CD4-positive, CD25-positive, alpha-beta regulatory T cell (primary cell): ENCODE measurements at regions not wholly inside any gene's neighbourhood (a gene's known extent, or its start where the extent isn't known, plus 50 kb on each side); places are given as distances from the start of the nearest gene placed in this dataset.
"Not testable (repeated sequence)": the region's sequence is repeated elsewhere in the genome, so short reads cannot be mapped to it uniquely, and the experiment has no call there.

Experiments used
- ATAC-seq, 2 donors: fragments of 150-1000 bp; cut with Tn5 transposase; one replicate each; pipeline ENCODE4 v1.10.0; 2021; ENCODE audit warnings: low read depth in 2 of 2, moderate number of reproducible peaks in 2 of 2, moderate library complexity in 1 of 2
- DNase-seq, 3 donors: peaks; one replicate each; pipeline versions ENCODE4 v3.0.0 to v3.0.0-alpha.2; 2012 to 2022; ENCODE audit warnings: mixed read lengths in 1 of 3
- H3K27ac ChIP-seq: one replicate; pipeline ENCODE4 v1.7.0; 2013; ENCODE audit warnings: mild to moderate bottlenecking, low read length; ENCODE audit not compliant: insufficient read depth, poor library complexity, severe bottlenecking
- H3K27me3 ChIP-seq: one replicate; pipeline ENCODE4 v1.7.0; 2013; ENCODE audit warnings: low read length; ENCODE audit not compliant: control insufficient read depth, insufficient read depth
- H3K36me3 ChIP-seq: one replicate; pipeline ENCODE4 v1.7.0; 2013; ENCODE audit warnings: mild to moderate bottlenecking, low read length, moderate library complexity; ENCODE audit not compliant: control insufficient read depth, insufficient read depth
- H3K4me1 ChIP-seq: 2 replicates; pipeline ENCODE4 v1.7.0; 2013; ENCODE audit warnings: mild to moderate bottlenecking, low read length; ENCODE audit not compliant: insufficient read depth, control insufficient read depth, poor library complexity, severe bottlenecking
- H3K4me3 ChIP-seq: one replicate; pipeline ENCODE4 v1.7.0; 2013; ENCODE audit warnings: low read depth, mild to moderate bottlenecking, low read length, moderate library complexity
- H3K9me3 ChIP-seq, 2 experiments: 1 replicate in 1 of 2; 2 replicates in 1 of 2; pipeline ENCODE4 v1.7.0; 2013; ENCODE audit warnings: low read length in 2 of 2, mild to moderate bottlenecking in 1 of 2, moderate library complexity in 1 of 2; ENCODE audit not compliant: control insufficient read depth in 2 of 2
- H3K27ac Mint-ChIP-seq, 3 donors: one replicate each; pipeline ENCODE4 v1.8.0; 2020 to 2022; ENCODE audit warnings: mild to moderate bottlenecking in 3 of 3, mixed read lengths in 3 of 3, moderate library complexity in 2 of 3
- H3K27me3 Mint-ChIP-seq: one replicate; pipeline ENCODE4 v1.8.0; 2022; ENCODE audit warnings: mild to moderate bottlenecking, mixed read lengths
- H3K36me3 Mint-ChIP-seq: one replicate; pipeline ENCODE4 v1.8.0; 2020; ENCODE audit warnings: mixed read lengths
- H3K4me1 Mint-ChIP-seq, 4 donors: one replicate each; pipeline ENCODE4 v1.8.0; 2020 to 2022; ENCODE audit warnings: mixed read lengths in 4 of 4, mild to moderate bottlenecking in 1 of 4
- H3K4me3 Mint-ChIP-seq, 4 donors: one replicate each; pipeline ENCODE4 v1.8.0; 2020 to 2022; ENCODE audit warnings: mild to moderate bottlenecking in 4 of 4, mixed read lengths in 4 of 4, moderate library complexity in 3 of 4
- H3K9me3 Mint-ChIP-seq, 7 donors: one replicate each; pipeline ENCODE4 v1.8.0; 2020 to 2022; ENCODE audit warnings: mixed read lengths in 7 of 7, mild to moderate bottlenecking in 3 of 7, moderate library complexity in 2 of 7

DNA sequence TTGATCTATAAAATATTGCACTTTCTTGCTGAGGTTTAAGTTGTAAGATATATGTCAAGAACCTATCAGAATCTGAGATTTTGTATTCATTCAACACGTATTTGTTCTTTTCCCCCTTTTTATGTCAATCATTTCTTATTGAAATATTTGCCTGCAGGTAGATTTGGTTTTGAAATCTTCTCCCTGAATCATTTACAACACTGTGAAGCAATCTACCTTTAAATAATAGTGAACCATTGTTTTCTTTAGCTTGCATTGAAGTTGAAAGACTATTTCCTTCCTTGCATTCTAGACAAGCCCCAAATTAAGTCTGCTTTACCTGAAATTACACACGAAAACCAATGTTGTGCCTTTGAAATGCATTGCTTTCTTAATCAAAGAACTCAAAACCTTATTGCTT, 460.2 kb downstream of the KIF2B start:
- no peak for ATAC-seq
- H3K36me3 Mint-ChIP-seq = no peaks in the 10 kb centered on the region
- H3K27me3 Mint-ChIP-seq = no peaks in the 10 kb centered on the region
- no peak overlapping the region for H3K27ac Mint-ChIP-seq
- H3K9me3 Mint-ChIP-seq = peaks cover 0 to 14% (median 4%) of the 10 kb centered on the region in 7 donors
- no peak overlapping the region for H3K4me3 Mint-ChIP-seq
- H3K9me3 ChIP-seq = no peaks in the 10 kb centered on the region
- no peaks in the 10 kb centered on the region for H3K36me3 ChIP-seq
- no peaks in the 10 kb centered on the region for H3K27me3 ChIP-seq
- H3K4me1 ChIP-seq = no peaks in the 10 kb centered on the region
- H3K27ac ChIP-seq = no peak overlapping the region
- no peak overlapping the region for H3K4me3 ChIP-seq
- H3K4me1 Mint-ChIP-seq = no peaks in the 10 kb centered on the region
- DNase-seq = no peak

DNA sequence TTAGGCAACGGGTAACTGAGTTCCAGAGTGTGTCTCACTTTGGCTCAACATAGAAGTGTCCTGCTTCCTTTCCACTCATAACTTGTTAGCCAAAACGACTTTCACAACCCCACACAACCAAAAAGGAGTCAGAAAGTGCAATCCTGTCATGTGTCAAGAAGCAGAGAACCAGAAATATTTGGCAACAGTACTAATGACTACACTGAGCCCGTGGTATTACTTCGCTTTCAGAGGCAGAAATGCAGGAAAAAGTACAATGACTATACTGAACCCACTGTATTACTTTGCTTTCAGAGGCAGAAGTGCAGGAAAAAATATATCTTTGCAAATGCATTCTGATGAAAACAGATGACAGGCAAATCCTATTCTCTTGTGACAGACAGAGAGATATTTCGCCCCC, 484.6 kb downstream of the KIF2B start:
- DNase-seq = no peak
- H3K4me1 Mint-ChIP-seq = no peaks in the 10 kb centered on the region
- H3K9me3 Mint-ChIP-seq = peaks cover 0 to 9% (median 2%) of the 10 kb centered on the region in 7 donors
- H3K4me3 ChIP-seq = no peak overlapping the region
- H3K36me3 Mint-ChIP-seq = no peaks in the 10 kb centered on the region
- no peak overlapping the region for H3K27ac Mint-ChIP-seq
- no peaks in the 10 kb centered on the region for H3K9me3 ChIP-seq
- H3K27me3 Mint-ChIP-seq = no peaks in the 10 kb centered on the region
- no peaks in the 10 kb centered on the region for H3K27me3 ChIP-seq
- H3K4me3 Mint-ChIP-seq = no peak overlapping the region
- no peaks in the 10 kb centered on the region for H3K4me1 ChIP-seq
- H3K27ac ChIP-seq = no peak overlapping the region
- ATAC-seq = no peak
- H3K36me3 ChIP-seq = no peaks in the 10 kb centered on the region

DNA sequence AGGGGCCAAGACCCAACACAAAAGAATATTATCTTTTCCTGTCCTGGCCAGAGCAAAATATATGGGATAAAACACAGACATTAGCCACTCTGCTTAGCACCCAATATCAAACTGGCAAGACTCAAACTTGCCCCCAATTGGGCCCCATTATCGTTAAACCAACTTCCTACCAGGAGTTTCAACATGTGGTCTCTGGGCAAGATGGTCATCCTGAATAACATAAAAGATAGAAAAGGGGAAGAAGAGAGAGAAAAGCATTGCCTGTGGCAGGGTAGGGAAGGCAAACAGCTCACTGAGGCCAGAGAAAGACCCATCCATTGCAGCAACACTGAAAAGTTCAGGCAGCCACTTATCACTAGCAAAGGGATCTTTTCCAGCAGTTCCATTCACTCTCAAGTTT, 502.1 kb downstream of the KIF2B start:
- no peak overlapping the region for H3K4me3 ChIP-seq
- peaks cover 2 to 15% of the 10 kb centered on the region in 2 experiments for H3K9me3 ChIP-seq
- Mint-ChIP-seq H3K4me3 (no peak overlapping the region), H3K9me3 (peaks cover 3 to 37% (median 9%) of the 10 kb centered on the region in 7 donors), H3K27ac (peak overlapping the region in 1 of 3 donors; percentile 27), H3K36me3 (no peaks in the 10 kb centered on the region), H3K27me3 (peaks cover 4% of the 10 kb centered on the region), H3K4me1 (no peaks in the 10 kb centered on the region)
- ATAC-seq (no peak), DNase-seq (no peak)
- H3K27me3 ChIP-seq = no peaks in the 10 kb centered on the region
- H3K36me3 ChIP-seq = no peaks in the 10 kb centered on the region
- no peaks in the 10 kb centered on the region for H3K4me1 ChIP-seq
- no peak overlapping the region for H3K27ac ChIP-seq

DNA sequence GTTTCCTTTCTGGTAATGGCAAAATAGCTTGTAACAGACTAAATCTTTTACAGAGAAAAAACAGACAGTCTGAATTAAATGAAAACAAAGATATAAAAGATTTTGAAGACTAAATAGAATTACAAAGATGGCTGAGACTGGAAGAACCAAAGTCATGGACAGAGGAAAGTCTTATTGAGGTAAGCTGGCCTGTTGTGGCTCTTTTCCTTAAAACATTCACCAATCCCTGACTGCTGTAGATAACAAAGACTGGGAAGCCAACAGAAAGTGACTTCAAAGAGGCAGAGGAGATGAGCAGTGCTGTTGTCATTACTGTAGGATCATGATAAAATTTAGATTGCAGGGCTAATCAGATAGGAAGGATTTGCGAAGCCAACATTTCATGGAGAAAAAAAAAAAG, 517.0 kb downstream of the KIF2B start:
- H3K9me3 Mint-ChIP-seq = peaks cover 0 to 19% (median 6%) of the 10 kb centered on the region in 7 donors
- no peak overlapping the region for H3K4me3 ChIP-seq
- no peak overlapping the region for H3K27ac ChIP-seq
- H3K27me3 Mint-ChIP-seq = no peaks in the 10 kb centered on the region
- DNase-seq = no peak
- H3K36me3 Mint-ChIP-seq = no peaks in the 10 kb centered on the region
- no peaks in the 10 kb centered on the region for H3K27me3 ChIP-seq
- no peak for ATAC-seq
- no peaks in the 10 kb centered on the region for H3K4me1 Mint-ChIP-seq
- H3K27ac Mint-ChIP-seq = no peak overlapping the region
- no peaks in the 10 kb centered on the region for H3K36me3 ChIP-seq
- no peaks in the 10 kb centered on the region for H3K4me1 ChIP-seq
- H3K9me3 ChIP-seq = no peaks in the 10 kb centered on the region
- H3K4me3 Mint-ChIP-seq = no peak overlapping the region

DNA sequence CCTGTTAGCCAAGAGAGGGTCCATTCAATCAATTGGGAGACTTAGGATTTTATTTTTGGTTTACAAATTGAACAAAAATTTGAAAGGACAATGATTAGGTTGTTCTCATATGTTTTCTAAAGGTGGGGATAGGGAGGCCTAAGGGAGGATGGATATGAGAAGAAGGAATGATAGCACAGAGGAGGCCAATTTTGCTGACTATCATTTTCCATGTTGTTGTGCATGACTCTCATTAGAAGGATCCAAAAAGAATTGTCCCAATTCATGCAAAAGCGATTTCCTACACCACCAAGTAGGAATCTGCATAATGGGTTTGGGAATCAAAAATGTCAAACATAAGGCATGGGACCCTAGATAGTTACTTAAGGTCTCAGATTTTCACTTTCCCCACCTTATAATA, 524.8 kb downstream of the KIF2B start:
- no peaks in the 10 kb centered on the region for H3K36me3 Mint-ChIP-seq
- no peak overlapping the region for H3K4me3 ChIP-seq
- DNase-seq (no peak), ATAC-seq (no peak)
- H3K27me3 Mint-ChIP-seq = no peaks in the 10 kb centered on the region
- no peaks in the 10 kb centered on the region for H3K4me1 ChIP-seq
- no peak overlapping the region for H3K4me3 Mint-ChIP-seq
- H3K27ac Mint-ChIP-seq = no peak overlapping the region
- no peaks in the 10 kb centered on the region for H3K27me3 ChIP-seq
- H3K9me3 ChIP-seq = no peaks in the 10 kb centered on the region
- H3K4me1 Mint-ChIP-seq = no peaks in the 10 kb centered on the region
- H3K36me3 ChIP-seq = no peaks in the 10 kb centered on the region
- peaks cover 0 to 18% (median 5%) of the 10 kb centered on the region in 7 donors for H3K9me3 Mint-ChIP-seq
- H3K27ac ChIP-seq = no peak overlapping the region

DNA sequence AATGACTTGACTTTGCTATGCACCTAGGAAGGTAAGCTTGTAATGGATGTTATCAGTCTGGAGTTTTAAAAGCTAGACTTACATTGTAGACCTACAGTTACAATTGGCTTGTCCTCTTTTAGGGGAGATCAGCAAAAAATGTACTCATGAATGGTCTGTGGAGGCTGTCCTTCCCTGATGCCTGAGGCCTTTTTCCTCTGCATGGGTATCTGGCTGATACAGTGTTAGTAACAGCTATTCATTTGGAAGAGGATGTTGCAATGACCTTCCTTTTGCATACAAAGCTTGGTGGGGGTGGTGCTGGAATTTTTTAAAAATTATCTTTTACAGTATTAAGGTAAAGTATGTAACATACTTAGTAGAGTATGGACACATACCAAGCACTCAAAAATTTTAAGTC, 525.5 kb downstream of the KIF2B start:
- ATAC-seq = no peak

DNA sequence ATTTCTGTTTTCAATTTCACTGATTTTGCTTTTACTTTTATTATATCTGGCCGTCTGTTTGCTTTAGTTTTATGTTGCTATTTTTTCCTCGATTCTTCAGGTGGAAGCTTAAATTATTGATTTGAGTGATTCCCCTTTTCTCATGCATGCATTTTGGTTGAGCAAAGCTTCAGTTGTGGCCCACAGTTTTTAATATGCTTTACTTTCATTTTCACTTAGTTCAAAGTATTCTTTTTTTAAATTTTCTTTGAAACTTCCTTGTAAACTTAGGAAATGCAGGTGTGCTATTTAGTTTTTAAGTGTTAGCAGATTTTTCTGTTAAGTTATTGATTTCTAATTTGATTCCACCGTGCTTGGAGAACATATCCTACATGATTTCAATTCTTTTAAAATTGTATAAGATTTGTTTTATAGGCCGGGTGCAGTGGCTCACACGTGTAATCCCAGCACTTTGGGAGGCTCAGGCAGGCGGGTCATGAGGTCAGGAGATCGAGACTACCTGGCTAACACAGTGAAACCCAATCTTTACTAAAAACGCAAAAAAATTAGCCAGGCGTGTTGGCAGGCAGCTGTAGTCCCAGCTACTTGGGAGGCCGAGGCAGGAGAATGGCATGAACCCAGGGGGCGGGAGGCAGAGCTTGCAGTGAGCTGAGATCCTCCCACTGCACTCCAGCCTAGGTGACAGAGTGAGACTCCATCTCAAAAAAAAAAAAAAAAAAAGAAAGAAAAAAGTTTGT, 531.2 kb downstream of the KIF2B start:
- ATAC-seq = no peak
- Histone ChIP-seq H3K36me3 (no peaks in the 10 kb centered on the region), H3K27me3 (no peaks in the 10 kb centered on the region), H3K4me3 (no peak overlapping the region), H3K4me1 (no peaks in the 10 kb centered on the region), H3K27ac (no peak overlapping the region), H3K9me3 (no peaks in the 10 kb centered on the region)
- no peak for DNase-seq
- H3K4me3 Mint-ChIP-seq = no peak overlapping the region
- H3K27ac Mint-ChIP-seq = no peak overlapping the region
- peaks cover 0 to 20% (median 3%) of the 10 kb centered on the region in 7 donors for H3K9me3 Mint-ChIP-seq
- H3K4me1 Mint-ChIP-seq = no peaks in the 10 kb centered on the region
- H3K27me3 Mint-ChIP-seq = no peaks in the 10 kb centered on the region
- no peaks in the 10 kb centered on the region for H3K36me3 Mint-ChIP-seq

More for the DNA sequence above, 525.5 kb downstream of the KIF2B start:
- DNase-seq = no peak
- Histone ChIP-seq H3K27ac (no peak overlapping the region), H3K36me3 (no peaks in the 10 kb centered on the region), H3K9me3 (no peaks in the 10 kb centered on the region), H3K4me3 (no peak overlapping the region), H3K4me1 (no peaks in the 10 kb centered on the region), H3K27me3 (no peaks in the 10 kb centered on the region)
- H3K27ac Mint-ChIP-seq = no peak overlapping the region
- H3K27me3 Mint-ChIP-seq = no peaks in the 10 kb centered on the region
- H3K4me1 Mint-ChIP-seq = no peaks in the 10 kb centered on the region
- H3K9me3 Mint-ChIP-seq = peaks cover 0 to 18% (median 5%) of the 10 kb centered on the region in 7 donors
- H3K4me3 Mint-ChIP-seq = no peak overlapping the region
- H3K36me3 Mint-ChIP-seq = no peaks in the 10 kb centered on the region

DNA sequence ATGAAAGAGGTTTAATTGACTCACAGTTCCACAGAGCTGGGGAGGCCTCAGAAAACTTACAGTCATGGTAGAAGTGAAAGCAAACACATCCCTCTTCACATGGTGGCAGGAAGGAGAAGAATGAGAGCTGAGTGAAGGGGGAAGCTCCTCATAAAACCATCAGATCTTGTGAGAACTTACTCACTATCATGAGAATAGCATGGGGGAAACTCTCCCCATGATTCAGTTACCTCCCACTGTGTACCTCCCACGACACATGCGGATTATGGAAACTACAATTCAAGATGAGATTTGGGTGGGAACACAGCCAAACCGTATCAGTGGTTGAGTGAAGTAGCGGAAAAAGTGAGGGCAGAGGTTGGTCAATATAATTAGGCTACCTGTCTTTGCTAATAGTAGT, 538.3 kb downstream of the KIF2B start:
- not testable (repeated sequence) for H3K4me3 ChIP-seq, H3K27ac ChIP-seq, H3K27me3 Mint-ChIP-seq, H3K27ac Mint-ChIP-seq, H3K36me3 ChIP-seq, DNase-seq, H3K4me1 ChIP-seq, H3K9me3 Mint-ChIP-seq, H3K27me3 ChIP-seq, H3K4me3 Mint-ChIP-seq, ATAC-seq, H3K36me3 Mint-ChIP-seq, H3K4me1 Mint-ChIP-seq, H3K9me3 ChIP-seq
